AG04450 (cell line): ENCODE measurements at regions not wholly inside any gene's neighbourhood (a gene's known extent, or its start where the extent isn't known, plus 50 kb on each side); places are given as distances from the start of the nearest gene placed in this dataset.

Experiments used
- CTCF ChIA-PET: fragments of 300-600, 350-600 bp; formaldehyde crosslinking; extraction: SDS; loops from one replicate; lab custom pipeline; 2022; ENCODE audit warnings: antibody characterized with exemption, inconsistent platforms; lab: Charles Lee
- POLR2A ChIA-PET: fragments of 350-600 bp; formaldehyde crosslinking; extraction: SDS; loops from one replicate; lab custom pipeline; 2021; ENCODE audit warnings: antibody characterized with exemption, inconsistent platforms; lab: Yijun Ruan, JAX
- DNase-seq: peaks from one replicate; pipeline ENCODE4 v3.0.0-alpha.2; 2011; ENCODE audit warnings: low read depth, low spot score
- H3K27ac ChIP-seq: one replicate; pipeline ENCODE4 v1.5.1; 2012; ENCODE audit warnings: low read depth, low read length, control low read depth
- H3K27me3 ChIP-seq: one replicate; pipeline ENCODE4 v1.6.0; 2012; ENCODE audit warnings: low read length; ENCODE audit not compliant: control insufficient read depth, insufficient read depth
- H3K4me3 ChIP-seq: 2 replicates; pipeline ENCODE4 v1.5.1; 2011; ENCODE audit warnings: mild to moderate bottlenecking, low read depth, low read length, control low read depth
- H3K9me3 ChIP-seq: 2 replicates; pipeline ENCODE4 v1.5.1; 2012; ENCODE audit warnings: low read length; ENCODE audit not compliant: control insufficient read depth, insufficient read depth
- TF ChIP-seq, protein P1 (sequence below): IDR thresholded peaks from 2 replicates; pipeline ENCODE4 v1.5.1; 2011; ENCODE audit warnings: low read depth, low read length, control low read depth, inconsistent platforms

DNA sequence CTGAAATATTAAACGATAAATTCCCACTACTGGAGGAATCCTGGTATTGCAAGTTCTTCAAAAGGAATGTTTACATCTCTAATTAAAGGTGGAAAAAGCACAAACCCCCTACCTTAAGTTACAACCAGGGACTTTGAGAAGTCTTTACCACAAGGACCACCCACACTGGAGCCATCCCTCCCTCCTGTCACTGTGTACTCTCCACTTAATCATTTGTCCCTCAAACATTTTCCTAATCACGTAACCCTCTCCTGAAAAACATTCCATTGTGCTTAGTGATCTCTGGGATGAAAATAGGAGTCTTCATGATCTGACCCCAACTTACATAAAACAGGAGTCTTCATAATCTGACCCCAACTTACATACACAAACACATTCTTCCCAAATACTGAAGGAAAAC lies 85.7 kb downstream of the SUCLG1 start:
- Histone ChIP-seq H3K9me3 (no peaks in the 10 kb centered on the region), H3K4me3 (no peak overlapping the region), H3K27ac (no peak overlapping the region), H3K27me3 (no peaks in the 10 kb centered on the region)
- POLR2A ChIA-PET = no interaction called here
- CTCF ChIA-PET = no interaction called here
- TF ChIP-seq, protein P1, sequence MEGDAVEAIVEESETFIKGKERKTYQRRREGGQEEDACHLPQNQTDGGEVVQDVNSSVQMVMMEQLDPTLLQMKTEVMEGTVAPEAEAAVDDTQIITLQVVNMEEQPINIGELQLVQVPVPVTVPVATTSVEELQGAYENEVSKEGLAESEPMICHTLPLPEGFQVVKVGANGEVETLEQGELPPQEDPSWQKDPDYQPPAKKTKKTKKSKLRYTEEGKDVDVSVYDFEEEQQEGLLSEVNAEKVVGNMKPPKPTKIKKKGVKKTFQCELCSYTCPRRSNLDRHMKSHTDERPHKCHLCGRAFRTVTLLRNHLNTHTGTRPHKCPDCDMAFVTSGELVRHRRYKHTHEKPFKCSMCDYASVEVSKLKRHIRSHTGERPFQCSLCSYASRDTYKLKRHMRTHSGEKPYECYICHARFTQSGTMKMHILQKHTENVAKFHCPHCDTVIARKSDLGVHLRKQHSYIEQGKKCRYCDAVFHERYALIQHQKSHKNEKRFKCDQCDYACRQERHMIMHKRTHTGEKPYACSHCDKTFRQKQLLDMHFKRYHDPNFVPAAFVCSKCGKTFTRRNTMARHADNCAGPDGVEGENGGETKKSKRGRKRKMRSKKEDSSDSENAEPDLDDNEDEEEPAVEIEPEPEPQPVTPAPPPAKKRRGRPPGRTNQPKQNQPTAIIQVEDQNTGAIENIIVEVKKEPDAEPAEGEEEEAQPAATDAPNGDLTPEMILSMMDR = no peak
- no peak for DNase-seq

DNA sequence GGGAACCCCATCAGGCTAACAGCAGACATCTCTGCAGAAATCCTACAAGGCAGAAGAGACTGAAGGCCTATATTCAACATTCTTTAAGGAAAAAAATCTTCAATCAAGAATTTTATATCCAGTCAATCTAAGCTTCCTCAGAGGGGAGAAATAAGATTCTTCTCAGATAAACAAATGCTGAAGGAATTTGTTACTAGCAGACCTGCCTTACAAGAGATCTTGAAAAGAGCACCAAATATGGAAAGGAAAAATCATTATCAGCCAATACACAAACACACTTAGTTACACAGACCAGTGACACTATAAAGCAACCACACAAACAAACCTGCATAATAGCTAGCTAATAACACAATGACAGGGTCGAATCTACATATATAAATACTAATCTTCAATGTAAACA lies 96.5 kb downstream of the SUCLG1 start:
- DNase-seq = no peak

DNA sequence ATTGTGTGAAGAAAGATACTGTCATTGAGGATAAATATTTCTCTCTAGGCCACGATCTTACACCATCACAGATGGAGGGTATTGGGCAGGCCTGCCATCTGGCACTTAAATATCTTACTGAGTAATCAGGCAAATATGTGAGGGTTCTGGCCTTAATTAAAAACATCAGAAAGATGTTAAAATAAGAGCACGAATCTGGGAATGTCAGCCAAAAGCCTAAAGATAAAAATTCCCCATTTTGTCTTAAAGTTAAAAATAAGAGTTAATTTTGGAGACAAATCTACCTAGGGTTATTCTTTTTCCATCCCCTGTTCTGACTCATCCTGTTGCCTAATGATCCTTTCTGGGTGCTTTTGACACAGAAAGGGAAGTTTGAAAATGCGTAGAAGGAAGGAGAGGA lies 121.0 kb downstream of the SUCLG1 start:
- Histone ChIP-seq H3K9me3 (no peaks in the 10 kb centered on the region), H3K27me3 (no peaks in the 10 kb centered on the region), H3K4me3 (no peak overlapping the region), H3K27ac (no peak overlapping the region)
- ChIA-PET POLR2A (no interaction called here), CTCF (no interaction called here)
- TF ChIP-seq, protein P1 = no peak
- no peak for DNase-seq

More for the DNA sequence above, 96.5 kb downstream of the SUCLG1 start:
- no peaks in the 10 kb centered on the region for H3K9me3 ChIP-seq
- TF ChIP-seq, protein P1 = no peak
- ChIA-PET POLR2A (no interaction called here), CTCF (no interaction called here)
- no peak overlapping the region for H3K27ac ChIP-seq
- no peaks in the 10 kb centered on the region for H3K27me3 ChIP-seq
- H3K4me3 ChIP-seq = no peak overlapping the region

DNA sequence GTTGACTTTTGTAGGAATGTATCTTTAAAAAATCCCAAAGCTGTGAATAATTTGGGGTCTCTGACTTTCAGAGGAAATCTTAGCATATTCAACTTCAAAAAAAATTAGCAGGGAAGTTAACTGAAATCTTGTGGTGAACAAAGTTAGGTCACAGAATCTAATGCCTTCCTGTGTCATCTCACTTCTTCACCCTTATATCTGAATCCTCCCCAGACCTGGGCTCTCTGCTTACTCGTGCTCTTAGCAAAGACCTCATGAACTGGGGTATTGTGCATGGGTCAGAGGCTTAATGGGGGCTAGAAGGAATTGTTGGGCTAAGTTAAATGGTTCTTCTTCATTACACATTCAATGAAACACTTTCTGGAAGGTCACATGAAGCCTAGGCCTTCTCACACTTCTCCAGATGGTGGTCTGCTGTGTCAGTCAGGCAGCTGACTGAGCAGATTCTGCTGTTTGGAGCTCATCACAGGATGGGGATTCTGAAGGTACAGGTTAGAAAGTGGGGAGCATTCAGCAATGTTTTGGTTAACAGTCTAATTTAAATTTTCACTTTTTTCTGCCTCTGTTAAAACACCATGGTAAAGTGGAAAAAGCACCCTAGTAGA lies 131.3 kb downstream of the SUCLG1 start:
- TF ChIP-seq, protein P1 = no peak
- no peak overlapping the region for H3K27ac ChIP-seq
- no peak overlapping the region for H3K4me3 ChIP-seq
- no peaks in the 10 kb centered on the region for H3K9me3 ChIP-seq
- ChIA-PET POLR2A (no interaction called here), CTCF (interaction anchor here (1.2 kb wide), 1 partner anchor 13 kb away, joined by 4 read pairs; no protein-coding TSS in a partner anchor)
- DNase-seq = no peak
- peaks cover under 1% of the 10 kb centered on the region for H3K27me3 ChIP-seq

DNA sequence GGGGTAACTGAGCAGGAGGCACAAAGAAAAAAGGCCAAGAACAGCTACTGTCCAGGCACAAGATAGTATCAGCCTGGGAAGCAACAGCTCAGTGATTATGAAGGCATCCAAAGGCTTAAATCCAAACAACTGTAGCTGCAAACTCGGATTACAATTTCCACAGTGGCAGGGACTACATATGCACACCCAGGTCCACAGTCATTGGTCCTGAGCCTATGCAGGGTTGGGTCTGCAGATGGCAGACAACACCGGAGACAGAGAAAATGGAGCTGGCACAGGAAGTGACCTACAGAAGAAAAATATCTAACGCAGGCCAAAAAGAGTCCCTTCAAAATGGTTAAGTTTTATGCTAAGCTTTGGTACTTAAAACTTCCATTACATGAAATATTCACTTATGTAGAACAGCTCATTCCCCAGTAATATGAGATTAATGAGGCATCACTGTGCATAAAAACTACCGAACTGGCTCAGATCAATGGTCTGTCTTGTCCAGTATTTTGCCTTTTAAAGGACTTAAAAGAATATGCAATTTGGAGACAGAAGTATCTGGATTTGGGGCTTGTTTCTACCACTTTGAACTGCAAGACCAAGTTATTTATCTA lies 132.1 kb downstream of the SUCLG1 start:
- no peaks in the 10 kb centered on the region for H3K9me3 ChIP-seq
- H3K4me3 ChIP-seq = no peak overlapping the region
- H3K27me3 ChIP-seq = peaks cover 2% of the 10 kb centered on the region
- CTCF ChIA-PET = interaction anchor here (1.4 kb wide), 1 partner anchor 12 kb away, joined by 12 read pairs; no protein-coding TSS in a partner anchor
- POLR2A ChIA-PET = no interaction called here
- no peak for DNase-seq
- TF ChIP-seq, protein P1 = no peak
- no peak overlapping the region for H3K27ac ChIP-seq
